ENCODE measurements at regions not wholly inside any gene's neighbourhood (a gene's known extent, or its start where the extent isn't known, plus 50 kb on each side); places are given as distances from the start of the nearest gene placed in this dataset.

DNA sequence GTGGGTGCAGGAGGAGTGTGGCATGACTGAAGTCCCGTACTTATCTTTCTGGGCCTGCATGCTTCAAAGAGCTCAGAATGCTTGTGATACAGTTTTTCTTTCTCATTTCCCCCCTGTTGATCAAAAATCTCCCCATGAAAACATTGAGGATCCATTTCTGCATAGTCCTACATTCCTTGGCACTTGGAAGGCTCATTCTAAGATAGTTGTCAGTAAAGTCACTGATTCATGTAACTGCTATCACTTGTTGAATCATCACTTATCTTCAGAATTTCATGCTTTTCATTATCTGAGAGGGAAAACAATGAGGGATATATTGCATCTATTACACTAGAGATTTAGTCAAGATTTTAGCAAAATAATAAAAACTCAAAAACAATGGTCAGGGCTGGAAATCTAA, 1953.1 kb upstream of the CDH6 start:
- no peaks in the 10 kb centered on the region for H3K36me3 ChIP-seq
- no peak overlapping the region for H3K4me3 ChIP-seq
- TF ChIP-seq, protein P1, sequence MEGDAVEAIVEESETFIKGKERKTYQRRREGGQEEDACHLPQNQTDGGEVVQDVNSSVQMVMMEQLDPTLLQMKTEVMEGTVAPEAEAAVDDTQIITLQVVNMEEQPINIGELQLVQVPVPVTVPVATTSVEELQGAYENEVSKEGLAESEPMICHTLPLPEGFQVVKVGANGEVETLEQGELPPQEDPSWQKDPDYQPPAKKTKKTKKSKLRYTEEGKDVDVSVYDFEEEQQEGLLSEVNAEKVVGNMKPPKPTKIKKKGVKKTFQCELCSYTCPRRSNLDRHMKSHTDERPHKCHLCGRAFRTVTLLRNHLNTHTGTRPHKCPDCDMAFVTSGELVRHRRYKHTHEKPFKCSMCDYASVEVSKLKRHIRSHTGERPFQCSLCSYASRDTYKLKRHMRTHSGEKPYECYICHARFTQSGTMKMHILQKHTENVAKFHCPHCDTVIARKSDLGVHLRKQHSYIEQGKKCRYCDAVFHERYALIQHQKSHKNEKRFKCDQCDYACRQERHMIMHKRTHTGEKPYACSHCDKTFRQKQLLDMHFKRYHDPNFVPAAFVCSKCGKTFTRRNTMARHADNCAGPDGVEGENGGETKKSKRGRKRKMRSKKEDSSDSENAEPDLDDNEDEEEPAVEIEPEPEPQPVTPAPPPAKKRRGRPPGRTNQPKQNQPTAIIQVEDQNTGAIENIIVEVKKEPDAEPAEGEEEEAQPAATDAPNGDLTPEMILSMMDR (IDR thresholded peaks at IDR 0.05), result no peak
- no peak for DNase-seq (ENCODE audit: low spot score)
- no peaks in the 10 kb centered on the region for H3K4me1 ChIP-seq
- H3K27ac ChIP-seq, result no peak overlapping the region
- no peaks in the 10 kb centered on the region for H3K9me3 ChIP-seq
- H3K27me3 ChIP-seq, result no peaks in the 10 kb centered on the region

DNA sequence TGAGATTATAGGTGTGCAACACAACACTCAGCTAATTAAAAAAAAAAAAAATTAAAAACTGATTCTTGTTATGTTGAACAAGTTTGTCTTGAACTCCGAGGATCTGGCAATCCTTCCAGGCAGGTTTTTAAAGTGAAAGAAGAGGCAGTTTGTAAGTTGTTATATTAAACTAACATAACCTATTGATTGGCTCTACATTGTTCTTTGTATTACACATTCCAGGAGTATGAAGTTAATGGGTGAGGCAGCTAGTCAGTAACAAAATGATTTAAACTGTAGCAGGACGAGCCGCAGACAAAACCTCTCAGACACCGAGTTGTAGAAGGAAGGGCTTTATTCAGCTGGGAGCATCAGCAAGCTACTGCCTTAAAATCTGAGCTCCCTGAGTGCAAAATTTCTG, 1953.9 kb upstream of the CDH6 start:
- no peak overlapping the region for H3K4me3 ChIP-seq
- H3K27ac ChIP-seq, result no peak overlapping the region
- no peaks in the 10 kb centered on the region for H3K27me3 ChIP-seq
- no peaks in the 10 kb centered on the region for H3K4me1 ChIP-seq
- no peaks in the 10 kb centered on the region for H3K36me3 ChIP-seq
- TF ChIP-seq, protein P1 (IDR thresholded peaks at IDR 0.05), result no peak
- no peaks in the 10 kb centered on the region for H3K9me3 ChIP-seq
- DNase-seq (ENCODE audit: low spot score), result no peak

DNA sequence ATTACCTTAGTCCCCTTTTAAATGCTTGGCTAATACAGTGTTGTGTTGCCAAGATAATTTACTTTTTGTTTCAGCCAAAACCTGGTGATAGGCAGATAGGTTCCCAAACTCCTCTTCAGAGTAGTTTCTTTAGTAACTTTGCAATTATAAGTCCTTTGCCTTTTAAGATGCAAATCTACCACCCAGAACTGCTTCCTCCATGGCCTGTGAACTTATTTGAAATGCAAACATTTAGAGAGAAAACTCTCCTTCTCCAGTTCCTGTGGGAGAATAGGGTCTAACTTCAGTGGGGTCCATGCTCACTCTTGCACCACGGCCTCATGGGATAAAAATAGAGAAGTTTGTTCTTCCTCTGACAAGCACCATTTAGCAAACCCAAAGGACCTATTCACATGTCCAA, 1955.4 kb upstream of the CDH6 start:
- TF ChIP-seq, protein P1 (IDR thresholded peaks at IDR 0.05), result no peak
- DNase-seq (ENCODE audit: low spot score), result no peak
- H3K4me3 ChIP-seq, result no peak overlapping the region
- H3K27me3 ChIP-seq, result no peaks in the 10 kb centered on the region
- no peak overlapping the region for H3K27ac ChIP-seq
- H3K36me3 ChIP-seq, result no peaks in the 10 kb centered on the region
- H3K9me3 ChIP-seq, result no peaks in the 10 kb centered on the region
- no peaks in the 10 kb centered on the region for H3K4me1 ChIP-seq

DNA sequence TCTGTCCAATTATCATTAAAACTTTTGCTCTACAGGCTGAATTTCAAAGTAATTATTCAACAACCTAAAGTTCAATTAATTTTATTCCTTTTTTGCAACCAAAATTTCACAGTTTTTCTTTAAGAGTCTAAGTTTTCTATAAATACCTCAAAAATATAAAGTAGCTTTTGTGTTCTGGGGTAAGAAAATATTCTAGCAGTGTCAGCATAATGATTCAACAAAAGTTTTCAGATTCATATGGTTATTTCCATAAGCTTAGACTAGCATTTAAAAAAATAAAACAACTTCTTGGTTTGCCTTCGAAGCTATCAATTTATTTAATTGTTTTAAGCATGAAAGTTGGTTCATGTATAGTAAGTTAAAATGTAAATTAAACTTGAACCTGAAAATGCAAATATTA, 1962.3 kb upstream of the CDH6 start:
- no peak overlapping the region for H3K4me3 ChIP-seq
- H3K9me3 ChIP-seq, result no peaks in the 10 kb centered on the region
- H3K4me1 ChIP-seq, result no peaks in the 10 kb centered on the region
- H3K27ac ChIP-seq, result no peak overlapping the region
- no peak for DNase-seq (ENCODE audit: low spot score)
- TF ChIP-seq, protein P1 (IDR thresholded peaks at IDR 0.05), result no peak
- H3K36me3 ChIP-seq, result no peaks in the 10 kb centered on the region
- H3K27me3 ChIP-seq, result no peaks in the 10 kb centered on the region

DNA sequence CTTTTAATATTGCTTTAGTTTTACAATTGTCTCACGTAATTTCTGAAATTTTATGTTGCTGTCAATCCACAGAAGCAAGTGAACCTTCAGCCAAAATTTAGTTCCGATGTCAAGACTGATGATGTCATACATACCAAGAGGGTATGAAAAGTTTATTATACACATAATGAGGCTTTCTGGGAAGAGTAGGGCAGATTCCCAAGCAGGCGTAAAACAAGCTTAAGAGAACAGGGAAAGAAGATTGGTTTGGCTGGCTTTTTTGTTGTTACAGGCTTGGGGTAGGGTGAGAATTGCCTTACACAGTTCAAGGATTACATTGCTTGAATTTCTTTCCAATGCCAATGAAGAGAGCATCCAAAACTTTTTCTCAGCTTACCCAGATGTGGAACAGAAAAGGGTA, 1962.9 kb upstream of the CDH6 start:
- DNase-seq (ENCODE audit: low spot score), result no peak
- Histone ChIP-seq H3K4me1 (no peaks in the 10 kb centered on the region), H3K27ac (no peak overlapping the region), H3K27me3 (no peaks in the 10 kb centered on the region), H3K36me3 (no peaks in the 10 kb centered on the region), H3K9me3 (no peaks in the 10 kb centered on the region), H3K4me3 (no peak overlapping the region)
- TF ChIP-seq, protein P1 (IDR thresholded peaks at IDR 0.05), result no peak

DNA sequence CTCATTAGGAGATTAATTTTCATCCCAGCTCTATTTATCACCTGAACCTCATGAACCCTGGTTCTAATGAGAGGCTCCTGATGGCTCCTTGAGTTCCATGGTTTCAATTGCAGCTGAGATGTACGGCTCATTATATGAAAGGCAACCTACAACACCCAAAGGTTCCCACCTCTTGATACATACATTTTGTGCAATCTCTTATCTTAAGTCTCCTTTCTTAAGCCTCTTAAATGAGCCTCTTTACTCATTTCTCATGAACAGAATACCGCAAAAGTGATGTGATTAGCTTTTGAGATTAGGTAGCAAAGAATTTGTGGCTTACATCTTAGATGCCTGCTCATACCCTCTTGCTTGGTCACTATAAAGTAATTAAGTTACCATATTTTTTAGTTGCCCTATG, 1964.0 kb upstream of the CDH6 start:
- DNase-seq (ENCODE audit: low spot score), result no peak
- Histone ChIP-seq H3K27me3 (no peaks in the 10 kb centered on the region), H3K4me1 (no peaks in the 10 kb centered on the region), H3K9me3 (no peaks in the 10 kb centered on the region), H3K27ac (no peak overlapping the region), H3K4me3 (no peak overlapping the region), H3K36me3 (no peaks in the 10 kb centered on the region)
- TF ChIP-seq, protein P1 (IDR thresholded peaks at IDR 0.05), result no peak
